Ammon's horn (tissue), 1 donor: ENCODE measurements at regions not wholly inside any gene's neighbourhood (a gene's known extent, or its start where the extent isn't known, plus 50 kb on each side); places are given as distances from the start of the nearest gene placed in this dataset.
A peak's percentile ranks its signal among the peaks of the same experiment; 100 is the strongest.
"Not testable (repeated sequence)": the region's sequence is repeated elsewhere in the genome, so short reads cannot be mapped to it uniquely, and the experiment has no call there.

ENCODE experiments used
- DNase-seq: peaks from one replicate; pipeline ENCODE4 v3.0.0-alpha.2; 2016; ENCODE audit warnings: low spot score

DNA sequence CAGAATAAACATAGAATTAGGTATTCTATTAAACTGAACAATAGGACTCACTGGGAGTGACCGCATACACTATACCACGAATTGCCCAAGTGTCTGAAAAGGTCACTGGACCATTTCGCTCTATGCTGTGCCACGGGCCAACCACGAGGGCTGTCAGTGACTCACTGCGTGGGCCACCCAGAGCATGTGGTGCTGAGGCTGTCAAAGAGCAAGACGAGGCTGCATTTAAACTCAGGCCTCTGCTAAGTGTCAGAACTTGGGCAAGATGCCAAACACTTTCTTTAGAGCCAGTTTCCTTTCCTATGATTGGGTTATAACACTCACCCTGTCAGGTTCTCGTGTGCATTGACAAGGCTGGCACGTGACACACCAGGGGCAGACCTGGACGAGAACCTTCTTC, 97.5 kb downstream of the SH3YL1 start:
- DNase-seq: no peak

GRCh38 chr2:165530-165929, 98.3 kb downstream of the SH3YL1 start:
- DNase-seq: no peak

DNA sequence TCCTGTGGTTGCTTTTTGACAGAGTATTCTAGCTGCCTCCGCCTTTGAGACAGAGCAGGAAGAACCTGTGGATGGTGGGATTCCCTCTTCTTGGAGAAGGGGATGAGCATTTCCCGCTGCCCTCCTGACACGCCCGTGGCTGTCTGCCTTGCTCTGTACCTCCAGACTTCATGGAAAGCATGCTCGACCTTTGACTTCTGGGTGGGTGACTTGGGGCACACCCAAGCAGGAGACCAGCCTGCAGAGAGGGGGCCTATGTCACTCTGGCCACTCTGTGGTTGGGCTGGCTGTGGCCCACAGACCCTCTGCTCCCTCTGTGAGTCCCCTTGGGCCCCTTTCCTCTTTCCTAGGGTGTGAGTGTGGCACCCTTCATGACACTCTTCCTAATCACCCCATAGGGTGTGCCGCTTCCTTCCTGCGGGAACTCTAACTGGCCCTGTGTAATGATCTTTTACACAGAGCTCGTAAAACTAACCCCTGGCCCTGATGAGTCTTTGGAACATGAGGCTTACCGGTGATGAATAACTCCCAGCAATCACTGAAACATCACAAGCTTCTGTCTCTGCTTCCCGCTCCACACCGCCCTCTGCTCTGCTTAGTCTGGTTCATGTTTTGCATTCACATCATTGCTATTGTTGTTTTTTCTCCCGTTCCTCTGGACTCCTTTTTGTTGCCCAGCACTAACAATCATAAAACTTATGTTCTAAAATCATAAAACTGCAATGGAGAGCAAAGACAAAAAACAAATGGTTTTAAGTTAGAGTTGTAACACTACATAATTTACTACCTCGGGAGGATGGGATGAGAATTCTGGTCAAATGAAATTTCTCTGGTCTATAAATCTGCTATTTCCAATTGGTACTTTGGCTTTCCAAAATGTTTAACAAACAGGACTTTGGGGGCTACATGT, 101.1 kb downstream of the SH3YL1 start:
- DNase-seq: no peak

DNA sequence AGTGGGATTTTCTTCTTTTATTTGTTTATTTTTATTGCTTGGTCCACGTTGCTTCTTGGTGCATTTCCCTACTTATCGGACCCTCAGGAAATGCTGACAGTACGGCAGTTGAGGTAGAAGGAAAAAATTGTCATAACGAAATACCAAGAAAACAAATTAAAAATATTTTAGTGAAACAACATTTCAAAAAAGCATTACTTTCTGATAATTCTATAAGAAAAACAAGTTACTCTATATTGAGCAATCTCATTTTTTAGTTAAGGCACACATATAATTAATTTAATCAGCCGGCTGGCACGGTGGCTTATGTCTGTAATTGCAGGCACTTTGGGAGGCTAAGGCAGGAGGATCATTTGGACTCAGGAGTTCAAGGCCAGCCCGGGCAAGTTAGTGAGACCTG, 102.1 kb downstream of the SH3YL1 start:
- DNase-seq: no peak

DNA sequence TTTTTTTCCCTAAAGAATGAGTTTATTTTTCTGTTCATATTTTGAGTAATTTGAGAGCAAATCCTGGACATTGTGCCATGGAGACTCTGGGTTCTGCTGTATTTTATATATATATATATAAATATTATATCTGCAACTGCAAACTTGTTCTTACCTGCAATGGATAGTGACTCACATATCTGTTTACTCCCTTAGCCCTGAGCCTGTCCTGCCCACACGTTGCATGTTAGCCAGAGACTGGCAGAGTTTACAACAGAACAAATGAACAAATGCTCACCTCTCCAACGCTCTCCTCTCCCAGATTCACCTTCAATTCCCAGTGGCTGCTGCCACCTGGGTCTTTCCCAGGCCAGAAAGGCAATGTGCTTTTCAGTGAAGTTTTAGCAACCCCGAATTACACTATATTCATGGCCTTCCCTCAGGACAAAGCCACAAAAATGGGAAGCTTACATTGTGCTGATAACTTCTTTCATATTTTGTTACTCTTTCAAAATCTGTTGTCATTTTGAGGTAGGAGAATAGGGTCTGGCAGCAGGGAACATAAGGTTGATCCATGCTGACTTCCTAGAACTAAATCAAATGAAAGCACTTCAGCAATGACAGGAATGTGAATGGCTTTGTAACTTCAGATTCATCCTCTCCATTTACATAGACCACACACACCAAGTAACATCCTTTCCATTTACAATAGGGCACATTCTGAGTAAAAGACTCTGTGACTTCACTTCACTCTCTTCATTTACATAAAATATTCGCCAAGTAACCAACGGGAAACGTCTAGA, 105.4 kb upstream of the FAM110C start:
- DNase-seq: no peak

- DNase-seq: no peak
Measured at GRCh38 chr2:145407-145806, 99.1 kb upstream of the FAM110C start.

- DNase-seq: no peak
Measured at GRCh38 chr2:141611-142010, 95.3 kb upstream of the FAM110C start.

GRCh38 chr2:136666-137065, 90.4 kb upstream of the FAM110C start:
- no peak for DNase-seq

DNA sequence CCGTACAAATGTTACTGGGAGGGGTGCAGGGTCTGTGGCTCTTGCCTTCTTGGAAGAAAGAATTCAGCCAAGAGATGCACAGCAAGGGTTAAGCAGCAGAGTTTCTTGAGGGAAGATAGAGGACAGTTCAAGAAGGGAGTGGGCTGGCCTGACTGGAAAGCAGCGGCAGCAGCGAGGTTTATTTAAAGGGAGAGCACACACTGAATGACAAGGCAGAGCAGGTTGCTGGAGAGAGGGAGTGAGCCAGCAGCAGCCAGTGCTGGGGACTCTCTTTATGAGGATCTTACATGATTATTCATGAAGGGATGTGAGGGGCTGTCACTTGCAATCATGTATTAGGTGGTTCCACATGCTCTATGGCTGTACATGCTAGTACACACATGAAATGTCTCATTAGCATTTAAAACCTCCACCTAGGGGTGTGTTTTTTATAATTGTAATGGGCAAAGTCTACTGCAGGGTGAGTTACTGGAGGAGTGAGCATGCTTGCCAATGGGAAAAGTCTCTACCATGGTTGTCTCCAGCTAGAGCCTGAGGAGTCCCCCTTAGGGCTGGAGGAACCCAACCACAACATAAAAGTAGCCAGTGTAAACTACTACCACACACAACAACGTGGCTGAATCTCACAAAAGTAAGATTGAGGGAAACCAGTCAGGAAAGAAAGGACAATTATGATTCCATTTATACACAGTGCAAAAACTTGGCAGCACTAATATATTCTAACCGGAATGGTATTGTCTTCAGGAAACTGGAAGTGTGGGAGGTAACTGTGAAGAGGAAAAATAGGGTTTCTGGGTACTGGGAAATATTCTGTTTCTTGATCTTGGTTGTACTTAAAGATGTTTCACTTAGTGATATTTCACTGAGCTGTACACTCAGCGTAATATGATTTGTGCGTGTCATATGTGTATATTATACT, 87.6 kb upstream of the FAM110C start:
- DNase-seq: no peak

DNA sequence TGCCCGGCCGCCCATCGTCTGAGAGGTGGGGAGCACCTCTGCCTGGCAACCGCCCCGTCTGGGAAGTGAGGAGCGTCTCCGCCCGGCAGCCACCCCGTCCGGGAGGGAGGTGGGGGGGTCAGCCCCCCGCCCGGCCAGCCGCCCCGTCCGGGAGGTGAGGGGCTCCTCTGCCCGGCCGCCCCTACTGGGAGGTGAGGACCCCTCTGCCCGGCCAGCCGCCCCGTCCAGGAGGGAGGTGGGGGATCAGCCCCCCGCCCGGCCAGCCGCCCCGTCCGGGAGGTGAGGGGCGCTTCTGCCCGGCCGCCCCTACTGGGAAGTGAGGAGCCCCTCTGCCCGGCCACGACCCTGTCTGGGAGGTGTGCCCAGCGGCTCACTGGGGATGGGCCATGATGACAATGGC, 80.5 kb upstream of the FAM110C start:
- not testable (repeated sequence) for DNase-seq

DNA sequence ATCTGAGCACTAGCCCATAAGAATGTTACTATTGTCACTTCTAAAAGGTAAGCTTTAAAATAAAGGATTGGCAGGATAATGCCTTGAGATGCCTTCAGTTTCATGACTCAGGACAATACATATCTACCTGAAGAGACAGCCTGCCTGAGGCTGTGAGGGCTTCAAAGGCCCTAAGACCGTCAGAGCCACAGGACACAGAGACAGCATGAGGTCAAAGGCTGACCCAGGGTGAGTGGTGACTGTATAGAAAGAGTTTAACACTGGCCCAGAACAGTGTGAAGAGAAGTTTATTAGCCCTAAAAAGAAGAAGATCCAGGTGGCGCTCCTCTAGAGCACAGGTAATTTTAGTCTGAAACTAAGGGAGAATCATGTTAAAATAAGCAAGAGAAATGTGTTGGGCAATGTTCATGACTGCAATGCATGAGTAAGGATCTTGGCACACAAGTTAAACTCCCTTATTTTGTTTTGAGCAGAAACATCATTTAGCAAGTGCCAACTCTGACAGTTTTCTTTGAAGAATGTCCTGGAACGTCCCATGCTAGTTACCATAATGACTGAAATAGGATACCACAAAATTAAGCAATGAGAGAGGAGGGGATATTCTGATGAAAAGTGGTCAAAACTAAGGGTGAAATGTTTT, 78.1 kb upstream of the FAM110C start:
- peak; percentile 16 for DNase-seq

- no peak for DNase-seq
Measured at GRCh38 chr2:116953-117352, 70.6 kb upstream of the FAM110C start.

- no peak for DNase-seq
Measured at GRCh38 chr2:115303-115702, 69.0 kb upstream of the FAM110C start.

DNA sequence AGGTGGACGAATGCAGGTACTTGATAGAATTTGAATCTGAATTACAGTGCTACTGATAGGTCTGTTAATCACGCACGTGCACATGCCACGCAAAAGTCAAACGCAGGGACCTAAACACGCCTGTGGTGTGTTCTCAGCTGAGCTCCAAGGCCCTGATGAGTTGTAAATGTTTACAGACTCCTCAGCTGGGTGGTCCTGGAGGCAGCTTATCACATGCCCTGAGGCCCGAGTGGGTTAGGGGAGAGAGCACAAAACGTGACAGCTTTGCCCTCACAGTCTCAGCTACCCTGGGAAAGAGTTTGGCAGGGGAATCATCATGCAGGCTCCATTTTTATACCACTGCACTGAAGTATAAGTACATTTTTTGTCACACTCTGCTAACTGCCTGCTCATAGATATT, 68.3 kb upstream of the FAM110C start:
- DNase-seq: no peak

DNA sequence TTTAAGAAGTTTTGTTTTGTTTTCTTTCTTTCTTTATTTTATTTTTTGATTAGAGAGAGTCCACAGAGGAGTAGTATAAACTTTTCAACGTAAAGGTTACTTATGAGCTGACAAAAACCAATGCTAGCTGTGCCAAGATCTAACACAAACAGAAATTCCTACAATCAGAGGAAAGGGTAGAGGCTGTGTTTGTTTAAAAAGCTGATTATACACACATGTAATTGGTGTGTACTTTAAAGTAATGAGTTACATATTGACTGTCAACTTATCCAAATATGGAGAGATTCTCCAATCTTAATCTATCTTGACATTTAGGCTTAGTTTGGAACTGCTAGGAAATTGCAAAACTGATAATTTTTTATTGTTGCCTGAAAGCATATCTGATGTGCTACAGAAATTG, 63.7 kb upstream of the FAM110C start:
- DNase-seq: no peak

DNA sequence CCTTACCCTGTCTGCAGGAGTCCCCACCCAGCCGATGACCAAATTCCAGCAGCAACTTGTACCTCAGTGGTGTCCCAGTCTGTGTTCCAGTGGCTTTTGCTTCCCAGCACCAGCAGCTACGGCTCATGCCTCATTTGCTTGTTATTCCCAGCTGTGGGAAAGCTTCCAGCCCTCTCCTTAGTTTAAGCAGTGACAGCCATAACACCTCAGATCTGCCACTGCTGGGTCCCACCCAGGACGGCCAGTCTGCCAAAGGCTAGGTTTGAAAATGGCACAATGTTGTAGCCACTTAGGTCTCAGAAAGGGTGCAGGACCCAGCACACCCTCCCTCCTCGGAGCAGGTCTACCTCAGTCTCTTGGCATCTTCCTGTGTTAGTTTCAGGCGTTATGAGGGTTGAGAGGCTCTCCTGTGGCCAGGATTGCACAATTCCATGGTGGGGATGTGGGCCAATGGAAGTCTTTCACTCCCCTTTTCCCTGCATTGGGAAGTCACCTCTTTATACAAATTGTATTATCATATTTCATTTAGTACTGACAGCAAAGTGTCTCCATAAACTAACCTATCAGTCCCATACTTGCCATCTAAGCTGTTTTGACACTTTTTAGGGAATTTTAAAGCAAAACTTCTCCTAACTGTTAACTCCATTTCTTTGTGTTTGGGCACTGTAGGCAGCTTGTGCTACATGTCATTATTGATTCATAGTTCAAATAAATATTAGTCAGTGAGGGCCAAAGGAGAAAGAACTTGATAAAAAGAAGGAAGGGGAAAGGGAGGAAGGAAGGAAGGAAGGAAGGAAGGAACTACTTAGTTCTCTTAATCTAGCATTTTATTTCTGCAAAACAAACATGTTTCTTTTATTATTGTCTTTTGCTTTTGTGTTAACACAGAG, 62.9 kb upstream of the FAM110C start:
- no peak for DNase-seq

DNA sequence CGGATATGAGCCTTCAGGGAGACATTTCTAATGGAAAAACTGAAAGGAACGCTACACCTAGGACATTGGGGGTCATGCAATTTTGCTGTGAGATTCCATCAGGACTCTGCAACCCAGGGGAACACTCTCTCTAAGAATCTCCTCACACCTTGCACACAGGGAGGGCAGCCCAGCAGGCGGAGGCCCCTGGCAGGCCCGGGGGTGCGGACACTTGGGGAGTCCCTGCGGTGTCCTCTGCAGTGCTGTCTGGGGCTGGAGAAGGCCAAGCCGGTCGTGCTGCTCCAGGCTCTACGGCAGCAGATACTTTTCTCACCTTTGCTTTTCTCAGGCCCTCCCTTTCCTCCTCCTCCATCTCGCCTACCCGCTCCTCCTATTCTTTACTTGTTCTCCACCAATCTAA, 54.7 kb upstream of the FAM110C start:
- DNase-seq: no peak
